NCI-H2196 treated with DMSO at 0.1 percent for 48 hours (cell line): ENCODE measurements at regions not wholly inside any gene's neighbourhood (a gene's known extent, or its start where the extent isn't known, plus 50 kb on each side); places are given as distances from the start of the nearest gene placed in this dataset.
"Not testable (repeated sequence)": the region's sequence is repeated elsewhere in the genome, so short reads cannot be mapped to it uniquely, and the experiment has no call there.

Source experiments
- DNase-seq: peaks from one replicate; lab custom pipeline; 2025; ENCODE audit not compliant: unreplicated experiment; lab: John Stamatoyannopoulos, UW

- DNase-seq, result no peak
These were observed 471.6 kb downstream of the CD83 start for GRCh38 chr6:14589175-14589574.

- DNase-seq, result no peak
These were observed 473.0 kb downstream of the CD83 start for GRCh38 chr6:14590586-14590985.

- no peak for DNase-seq
These were observed 474.4 kb downstream of the CD83 start for GRCh38 chr6:14591998-14592397.

GRCh38 chr6:14593286-14593685, 475.7 kb downstream of the CD83 start:
- DNase-seq, result no peak

GRCh38 chr6:14595751-14596150, 478.2 kb downstream of the CD83 start:
- no peak for DNase-seq

- DNase-seq, result no peak
These were observed 478.8 kb downstream of the CD83 start for GRCh38 chr6:14596410-14596809.

- no peak for DNase-seq
These were observed 479.5 kb downstream of the CD83 start for GRCh38 chr6:14597090-14597489.

- no peak for DNase-seq
These were observed 480.7 kb downstream of the CD83 start for GRCh38 chr6:14598017-14598864.

GRCh38 chr6:14600306-14600705, 482.7 kb downstream of the CD83 start:
- DNase-seq, result not testable (repeated sequence)

- peak; percentile 39 for DNase-seq
These were observed 483.9 kb downstream of the CD83 start for GRCh38 chr6:14601490-14601889.

GRCh38 chr6:14606353-14606752, 488.8 kb downstream of the CD83 start:
- DNase-seq, result no peak

- no peak for DNase-seq
These were observed 492.6 kb downstream of the CD83 start for GRCh38 chr6:14610141-14610540.

GRCh38 chr6:14612016-14612980, 494.7 kb downstream of the CD83 start:
- no peak for DNase-seq

GRCh38 chr6:14614631-14615030, 497.1 kb downstream of the CD83 start:
- DNase-seq, result no peak

- DNase-seq, result no peak
These were observed 499.1 kb downstream of the CD83 start for GRCh38 chr6:14616656-14617055.

GRCh38 chr6:14618759-14619418, 501.3 kb downstream of the CD83 start:
- DNase-seq, result no peak

GRCh38 chr6:14619419-14619781, 501.8 kb downstream of the CD83 start:
- DNase-seq, result no peak

- no peak for DNase-seq
These were observed 502.9 kb downstream of the CD83 start for GRCh38 chr6:14620522-14620921.

GRCh38 chr6:14621518-14621917, 503.9 kb downstream of the CD83 start:
- DNase-seq, result no peak

- no peak for DNase-seq
These were observed 504.5 kb downstream of the CD83 start for GRCh38 chr6:14622085-14622484.

- no peak for DNase-seq
These were observed 505.4 kb downstream of the CD83 start for GRCh38 chr6:14622909-14623505.
